IPS-15b (cell line): ENCODE measurements at regions not wholly inside any gene's neighbourhood (a gene's known extent, or its start where the extent isn't known, plus 50 kb on each side); places are given as distances from the start of the nearest gene placed in this dataset.
"Not testable (repeated sequence)": the region's sequence is repeated elsewhere in the genome, so short reads cannot be mapped to it uniquely, and the experiment has no call there.

ENCODE experiments used
- H3K27me3 ChIP-seq: one replicate; pipeline ENCODE4 v1.6.1; 2013; ENCODE audit warnings: low read length; ENCODE audit not compliant: control insufficient read depth, insufficient read depth
- H3K36me3 ChIP-seq: one replicate; pipeline ENCODE4 v1.6.1; 2013; ENCODE audit warnings: low read length; ENCODE audit not compliant: control insufficient read depth, insufficient read depth
- H3K4me1 ChIP-seq: one replicate; pipeline ENCODE4 v1.6.1; 2013; ENCODE audit warnings: mild to moderate bottlenecking, low read length; ENCODE audit not compliant: control insufficient read depth, insufficient read depth
- H3K4me3 ChIP-seq: one replicate; pipeline ENCODE4 v1.5.1; 2013; ENCODE audit warnings: low read depth, low read length
- H3K9ac ChIP-seq: one replicate; pipeline ENCODE4 v1.6.1; 2013; ENCODE audit warnings: low read depth, mild to moderate bottlenecking, low read length
- H3K9me3 ChIP-seq: one replicate; pipeline ENCODE4 v1.6.1; 2013; ENCODE audit warnings: mild to moderate bottlenecking, low read length; ENCODE audit not compliant: control insufficient read depth, insufficient read depth

DNA sequence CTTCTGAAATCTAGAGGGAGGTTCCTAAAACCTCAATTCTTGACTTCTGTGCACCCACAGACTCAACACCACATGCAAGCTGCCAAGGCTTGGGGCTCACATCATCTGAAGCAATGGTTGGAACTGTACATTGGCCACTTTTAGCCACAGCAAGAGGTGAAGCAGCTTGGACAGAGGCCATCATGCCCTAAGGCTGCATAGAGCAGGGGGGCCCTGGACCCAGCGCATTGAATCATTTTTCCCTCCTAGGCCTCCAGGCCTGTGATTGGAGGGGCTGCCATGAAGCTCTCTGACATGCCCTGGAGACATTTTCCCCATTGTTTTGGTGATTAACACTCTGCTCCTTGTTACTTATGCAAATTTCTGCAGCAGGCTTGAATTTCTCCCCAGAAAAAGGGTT, 145.9 kb downstream of the C6orf118 start:
- Histone ChIP-seq H3K9me3 (no peaks in the 10 kb centered on the region), H3K36me3 (no peaks in the 10 kb centered on the region), H3K27me3 (no peaks in the 10 kb centered on the region), H3K9ac (no peak overlapping the region), H3K4me3 (no peak overlapping the region), H3K4me1 (no peaks in the 10 kb centered on the region)

- Histone ChIP-seq H3K9me3 (no peaks in the 10 kb centered on the region), H3K36me3 (no peaks in the 10 kb centered on the region), H3K27me3 (no peaks in the 10 kb centered on the region), H3K4me3 (no peak overlapping the region), H3K9ac (no peak overlapping the region), H3K4me1 (no peaks in the 10 kb centered on the region)
Observed at GRCh38 chr6:165159460-165159859, 149.9 kb downstream of the C6orf118 start.

GRCh38 chr6:165146456-165146855, 162.9 kb downstream of the C6orf118 start:
- no peaks in the 10 kb centered on the region for H3K27me3 ChIP-seq
- no peaks in the 10 kb centered on the region for H3K4me1 ChIP-seq
- no peaks in the 10 kb centered on the region for H3K36me3 ChIP-seq
- H3K9ac ChIP-seq: no peak overlapping the region
- H3K4me3 ChIP-seq: no peak overlapping the region
- H3K9me3 ChIP-seq: peaks cover 3% of the 10 kb centered on the region

- H3K9ac ChIP-seq: no peak overlapping the region
- H3K36me3 ChIP-seq: no peaks in the 10 kb centered on the region
- no peak overlapping the region for H3K4me3 ChIP-seq
- no peaks in the 10 kb centered on the region for H3K27me3 ChIP-seq
- H3K9me3 ChIP-seq: no peaks in the 10 kb centered on the region
- H3K4me1 ChIP-seq: no peaks in the 10 kb centered on the region
Observed at GRCh38 chr6:165135889-165136288, 173.5 kb downstream of the C6orf118 start.

GRCh38 chr6:165129086-165129485, 180.3 kb downstream of the C6orf118 start:
- H3K4me3 ChIP-seq: no peak overlapping the region
- H3K9me3 ChIP-seq: no peaks in the 10 kb centered on the region
- no peaks in the 10 kb centered on the region for H3K27me3 ChIP-seq
- no peaks in the 10 kb centered on the region for H3K4me1 ChIP-seq
- no peaks in the 10 kb centered on the region for H3K36me3 ChIP-seq
- H3K9ac ChIP-seq: no peak overlapping the region

DNA sequence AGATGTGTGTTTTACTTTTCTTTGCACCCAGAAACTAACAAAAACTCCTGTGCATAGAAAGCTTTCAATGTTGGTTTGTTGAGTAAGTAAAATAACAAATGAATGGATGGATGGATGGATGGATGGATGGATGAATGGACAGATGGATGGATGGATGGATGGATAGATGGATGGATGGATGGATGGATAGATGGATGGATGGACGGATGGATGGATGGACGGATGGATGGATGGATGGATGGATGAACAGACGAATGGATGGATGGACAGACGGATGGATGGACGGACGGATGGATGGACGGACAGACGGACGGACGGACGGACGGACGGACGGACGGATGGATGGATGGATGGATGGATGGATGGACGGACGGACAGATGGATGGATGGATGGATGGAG, 181.7 kb downstream of the C6orf118 start:
- not testable (repeated sequence) for H3K9me3 ChIP-seq, H3K9ac ChIP-seq, H3K4me3 ChIP-seq, H3K27me3 ChIP-seq, H3K36me3 ChIP-seq, H3K4me1 ChIP-seq

DNA sequence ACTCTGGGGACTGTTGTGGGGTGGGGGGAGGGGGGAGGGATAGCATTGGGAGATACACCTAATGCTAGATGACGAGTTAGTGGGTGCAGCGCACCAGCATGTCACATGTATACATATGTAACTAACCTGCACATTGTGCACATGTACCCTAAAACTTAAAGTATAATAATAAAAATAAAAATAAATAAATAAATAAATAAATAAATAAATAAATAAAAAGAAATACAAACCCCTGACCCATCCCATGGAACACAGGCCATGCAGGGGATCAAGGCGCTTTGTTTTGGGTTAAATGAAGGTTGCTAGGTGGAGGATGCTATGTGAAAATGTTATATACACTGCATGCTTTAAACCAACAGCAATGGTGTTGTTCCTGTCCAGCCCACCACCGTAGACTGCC, 184.7 kb downstream of the C6orf118 start:
- not testable (repeated sequence) for H3K4me1 ChIP-seq, H3K27me3 ChIP-seq, H3K9me3 ChIP-seq, H3K36me3 ChIP-seq, H3K9ac ChIP-seq, H3K4me3 ChIP-seq

GRCh38 chr6:165119231-165120020, 190.0 kb downstream of the C6orf118 start:
- H3K9ac ChIP-seq: no peak overlapping the region
- H3K36me3 ChIP-seq: no peaks in the 10 kb centered on the region
- no peak overlapping the region for H3K4me3 ChIP-seq
- H3K27me3 ChIP-seq: no peaks in the 10 kb centered on the region
- H3K9me3 ChIP-seq: no peaks in the 10 kb centered on the region
- H3K4me1 ChIP-seq: no peaks in the 10 kb centered on the region

DNA sequence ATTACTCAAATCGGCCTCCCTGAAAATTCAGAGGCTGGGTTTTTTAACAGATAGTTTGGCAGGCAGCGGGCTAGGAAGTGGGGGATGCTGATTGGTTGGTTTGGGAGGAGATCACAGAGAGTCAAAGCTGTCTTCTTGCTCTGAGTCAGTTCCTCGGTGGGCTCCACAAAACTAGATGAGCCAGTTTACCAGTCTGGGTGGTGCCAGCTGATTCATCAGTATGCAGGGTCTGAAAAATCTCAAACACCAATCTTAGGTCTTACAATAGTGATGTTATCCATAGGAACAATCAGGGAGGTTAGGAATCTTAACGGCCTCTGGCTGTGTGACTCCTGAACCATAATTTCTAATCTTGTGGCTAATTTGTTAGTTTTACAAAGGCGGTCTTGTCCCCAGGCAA, 190.7 kb downstream of the C6orf118 start:
- H3K27me3 ChIP-seq: no peaks in the 10 kb centered on the region
- H3K9ac ChIP-seq: no peak overlapping the region
- peaks cover 4% of the 10 kb centered on the region for H3K9me3 ChIP-seq
- H3K36me3 ChIP-seq: no peaks in the 10 kb centered on the region
- H3K4me3 ChIP-seq: no peak overlapping the region
- H3K4me1 ChIP-seq: no peaks in the 10 kb centered on the region

DNA sequence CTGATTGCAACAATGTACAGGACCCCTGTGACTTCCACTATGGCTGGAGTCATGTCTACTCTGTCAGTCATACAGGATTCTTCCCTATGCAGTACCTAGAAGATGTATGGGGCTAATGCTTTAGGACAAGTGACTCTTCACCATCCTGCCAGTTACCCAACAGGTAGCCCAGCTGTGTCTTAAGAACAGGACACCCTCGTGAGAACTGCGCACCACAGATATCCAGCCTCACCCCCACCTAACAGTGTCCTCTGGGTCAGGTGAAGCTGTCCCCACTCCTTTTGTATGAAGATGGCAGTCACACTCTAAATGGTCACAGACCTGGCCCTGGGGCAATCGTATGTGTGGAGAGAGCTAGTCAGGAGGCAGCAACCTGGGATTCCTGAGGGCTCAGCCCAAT, 191.6 kb downstream of the C6orf118 start:
- Histone ChIP-seq H3K4me1 (no peaks in the 10 kb centered on the region), H3K9ac (no peak overlapping the region), H3K36me3 (no peaks in the 10 kb centered on the region), H3K9me3 (peaks cover 4% of the 10 kb centered on the region), H3K4me3 (no peak overlapping the region), H3K27me3 (no peaks in the 10 kb centered on the region)

DNA sequence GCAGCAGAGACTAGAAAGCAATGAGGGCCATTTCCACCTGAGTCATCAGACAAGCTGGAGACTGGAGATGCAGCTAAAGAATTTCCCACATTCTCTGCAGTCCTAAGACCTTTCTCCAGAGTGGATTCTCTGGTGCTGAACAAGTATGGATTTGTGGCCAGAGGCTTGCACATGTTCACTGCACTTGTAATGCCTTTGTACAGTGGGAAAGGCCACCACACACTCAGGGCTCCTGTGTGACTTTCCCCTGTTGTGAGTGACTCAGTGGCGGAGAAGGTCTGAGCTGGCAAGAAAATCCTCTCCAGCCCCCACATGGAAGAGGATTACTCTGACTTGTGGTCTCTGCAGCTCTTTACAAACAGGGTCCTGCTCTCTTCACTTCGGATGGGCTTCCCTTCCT, 192.3 kb downstream of the C6orf118 start:
- H3K4me3 ChIP-seq: no peak overlapping the region
- peaks cover 4% of the 10 kb centered on the region for H3K9me3 ChIP-seq

DNA sequence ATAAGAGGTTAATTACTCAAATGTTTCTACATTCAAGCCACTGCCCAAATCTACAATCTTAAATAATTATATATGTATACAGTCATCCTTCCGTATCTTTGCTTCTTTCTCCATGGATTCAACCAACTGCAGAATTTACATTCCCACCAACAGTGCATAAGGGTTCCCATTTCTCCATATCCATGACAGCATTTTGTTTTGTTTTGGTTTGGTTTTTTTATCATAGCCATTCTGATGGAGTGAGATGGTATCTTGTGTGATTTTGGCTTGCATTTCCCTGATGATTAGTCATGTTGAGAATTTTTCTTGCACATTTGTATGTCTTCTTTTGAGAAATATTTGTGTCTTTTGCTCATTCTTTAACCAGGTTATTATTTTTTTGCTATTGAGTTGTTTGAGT, 198.5 kb downstream of the C6orf118 start:
- H3K9me3 ChIP-seq: peaks cover 4% of the 10 kb centered on the region
- H3K9ac ChIP-seq: no peak overlapping the region
- no peaks in the 10 kb centered on the region for H3K27me3 ChIP-seq
- no peak overlapping the region for H3K4me3 ChIP-seq
- H3K36me3 ChIP-seq: no peaks in the 10 kb centered on the region
- H3K4me1 ChIP-seq: no peaks in the 10 kb centered on the region

More for the DNA sequence above, 192.3 kb downstream of the C6orf118 start:
- Histone ChIP-seq H3K27me3 (no peaks in the 10 kb centered on the region), H3K4me1 (no peaks in the 10 kb centered on the region), H3K9ac (no peak overlapping the region), H3K36me3 (no peaks in the 10 kb centered on the region)
